Thoracic aorta (tissue), 2 donors: ENCODE measurements at regions not wholly inside any gene's neighbourhood (a gene's known extent, or its start where the extent isn't known, plus 50 kb on each side); places are given as distances from the start of the nearest gene placed in this dataset.

ENCODE experiments used
- ATAC-seq: fragments of 150-250 bp; one replicate; pipeline ENCODE4 v1.8.0; 2017; ENCODE audit warnings: low read depth; ENCODE audit not compliant: insufficient number of reproducible peaks, low FRiP score
- DNase-seq: peaks from one replicate; pipeline ENCODE4 v3.0.0-alpha.2; 2020; ENCODE audit warnings: low spot score
- H3K27ac ChIP-seq, 2 donors: fragments of 200-600 bp; sonication (generic); 1 replicate in 1 of 2; 2 replicates in 1 of 2; pipeline ENCODE4 v1.5.1; 2016; ENCODE audit warnings: mild to moderate bottlenecking in 2 of 2, moderate library complexity in 2 of 2
- H3K27me3 ChIP-seq: fragments of 200-600 bp; sonication (generic); replicated peaks from 2 replicates; pipeline ENCODE4 v1.6.0; 2016; ENCODE audit warnings: mild to moderate bottlenecking; ENCODE audit not compliant: insufficient read depth
- H3K36me3 ChIP-seq: fragments of 200-600 bp; sonication (generic); one replicate; pipeline ENCODE4 v1.5.1; 2016
- H3K4me1 ChIP-seq, 2 donors: fragments of 200-600 bp; sonication (generic); 1 replicate in 1 of 2; 2 replicates in 1 of 2; pipeline versions ENCODE4 v1.5.1 to v1.6.0; 2016; ENCODE audit warnings: low read depth in 2 of 2, mild to moderate bottlenecking in 1 of 2; ENCODE audit not compliant: control insufficient read depth in 1 of 2
- H3K4me3 ChIP-seq: fragments of 200-600 bp; sonication (generic); 2 replicates; pipeline ENCODE4 v1.5.1; 2016; ENCODE audit warnings: mild to moderate bottlenecking
- H3K9me3 ChIP-seq: fragments of 200-600 bp; sonication (generic); 2 replicates; pipeline ENCODE4 v1.5.1; 2016
- TF ChIP-seq, protein P1 (sequence below): fragments of 200-600 bp; sonication (generic); IDR thresholded peaks from one replicate; pipeline ENCODE4 v1.5.1; 2019; ENCODE audit warnings: antibody characterized with exemption

GRCh38 chr3:134709561-134710312 lies 58.9 kb upstream of the KY start:
- H3K4me1 ChIP-seq: peaks cover 3 to 24% of the 10 kb centered on the region in 2 donors
- no peaks in the 10 kb centered on the region for H3K27me3 ChIP-seq
- ATAC-seq: no peak
- DNase-seq: no peak
- H3K27ac ChIP-seq: no peak overlapping the region
- TF ChIP-seq, protein P1, sequence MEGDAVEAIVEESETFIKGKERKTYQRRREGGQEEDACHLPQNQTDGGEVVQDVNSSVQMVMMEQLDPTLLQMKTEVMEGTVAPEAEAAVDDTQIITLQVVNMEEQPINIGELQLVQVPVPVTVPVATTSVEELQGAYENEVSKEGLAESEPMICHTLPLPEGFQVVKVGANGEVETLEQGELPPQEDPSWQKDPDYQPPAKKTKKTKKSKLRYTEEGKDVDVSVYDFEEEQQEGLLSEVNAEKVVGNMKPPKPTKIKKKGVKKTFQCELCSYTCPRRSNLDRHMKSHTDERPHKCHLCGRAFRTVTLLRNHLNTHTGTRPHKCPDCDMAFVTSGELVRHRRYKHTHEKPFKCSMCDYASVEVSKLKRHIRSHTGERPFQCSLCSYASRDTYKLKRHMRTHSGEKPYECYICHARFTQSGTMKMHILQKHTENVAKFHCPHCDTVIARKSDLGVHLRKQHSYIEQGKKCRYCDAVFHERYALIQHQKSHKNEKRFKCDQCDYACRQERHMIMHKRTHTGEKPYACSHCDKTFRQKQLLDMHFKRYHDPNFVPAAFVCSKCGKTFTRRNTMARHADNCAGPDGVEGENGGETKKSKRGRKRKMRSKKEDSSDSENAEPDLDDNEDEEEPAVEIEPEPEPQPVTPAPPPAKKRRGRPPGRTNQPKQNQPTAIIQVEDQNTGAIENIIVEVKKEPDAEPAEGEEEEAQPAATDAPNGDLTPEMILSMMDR: no peak
- no peaks in the 10 kb centered on the region for H3K36me3 ChIP-seq
- H3K4me3 ChIP-seq: no peak overlapping the region
- no peaks in the 10 kb centered on the region for H3K9me3 ChIP-seq

DNA sequence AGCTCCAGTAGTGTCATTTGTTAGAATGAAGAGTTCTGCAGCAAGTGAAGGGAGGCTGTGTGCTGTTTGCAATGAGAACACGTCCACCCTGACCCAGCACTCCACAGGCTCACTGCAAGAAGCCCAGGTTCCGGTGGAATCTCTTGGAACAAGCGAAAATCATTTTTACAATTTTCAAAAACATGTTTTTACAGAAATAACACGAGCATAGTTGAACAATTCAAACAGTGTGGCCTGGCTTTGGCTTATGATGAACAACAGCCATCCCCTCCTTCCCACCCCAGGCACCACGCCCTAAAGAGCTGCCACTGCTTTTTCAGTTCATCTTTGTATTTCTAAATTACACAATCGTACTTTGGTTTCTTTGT lies 59.5 kb upstream of the KY start:
- DNase-seq (no peak), ATAC-seq (no peak)
- H3K4me3 ChIP-seq: no peak overlapping the region
- no peaks in the 10 kb centered on the region for H3K9me3 ChIP-seq
- peaks cover 3 to 24% of the 10 kb centered on the region in 2 donors for H3K4me1 ChIP-seq
- no peaks in the 10 kb centered on the region for H3K36me3 ChIP-seq
- TF ChIP-seq, protein P1: no peak
- no peaks in the 10 kb centered on the region for H3K27me3 ChIP-seq
- no peak overlapping the region for H3K27ac ChIP-seq

GRCh38 chr3:134711284-134711683 lies 60.5 kb upstream of the KY start:
- Histone ChIP-seq H3K4me1 (peaks cover 3 to 24% of the 10 kb centered on the region in 2 donors), H3K27me3 (no peaks in the 10 kb centered on the region), H3K4me3 (no peak overlapping the region), H3K36me3 (no peaks in the 10 kb centered on the region), H3K9me3 (no peaks in the 10 kb centered on the region), H3K27ac (no peak overlapping the region)
- TF ChIP-seq, protein P1: no peak
- ATAC-seq: no peak
- DNase-seq: no peak

DNA sequence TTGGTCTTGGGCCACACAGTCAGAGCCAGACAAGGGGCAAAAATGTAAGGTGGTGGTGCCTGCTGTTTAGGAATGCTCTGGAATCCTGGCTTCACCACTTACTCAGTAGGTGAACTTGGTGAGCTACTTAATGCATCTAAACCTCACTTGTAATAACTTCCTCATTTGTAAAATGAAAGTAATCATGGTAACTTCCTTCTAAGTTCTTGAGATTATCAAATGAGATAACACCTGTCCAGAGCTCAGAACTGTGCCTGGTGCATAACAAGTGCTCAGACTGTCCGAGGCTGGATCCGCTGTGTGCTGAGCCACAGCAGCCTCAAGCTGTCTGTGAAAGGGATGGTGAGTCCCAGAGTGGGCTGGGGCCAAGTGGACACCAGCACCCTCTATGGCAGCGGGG lies 62.8 kb upstream of the KY start:
- H3K4me3 ChIP-seq: no peak overlapping the region
- DNase-seq (no peak), ATAC-seq (no peak)
- H3K36me3 ChIP-seq: no peaks in the 10 kb centered on the region
- H3K27ac ChIP-seq: no peak overlapping the region
- TF ChIP-seq, protein P1: no peak
- no peaks in the 10 kb centered on the region for H3K27me3 ChIP-seq
- H3K9me3 ChIP-seq: no peaks in the 10 kb centered on the region
- H3K4me1 ChIP-seq: peaks cover 0 to 15% of the 10 kb centered on the region in 2 donors

- Histone ChIP-seq H3K4me1 (no peaks in the 10 kb centered on the region), H3K9me3 (no peaks in the 10 kb centered on the region), H3K36me3 (no peaks in the 10 kb centered on the region), H3K4me3 (no peak overlapping the region), H3K27ac (no peak overlapping the region), H3K27me3 (no peaks in the 10 kb centered on the region)
- DNase-seq (no peak), ATAC-seq (no peak)
- TF ChIP-seq, protein P1: no peak
Observed at GRCh38 chr3:134718726-134719125, 67.9 kb upstream of the KY start.
